PC-9 (cell line): ENCODE measurements at regions not wholly inside any gene's neighbourhood (a gene's known extent, or its start where the extent isn't known, plus 50 kb on each side); places are given as distances from the start of the nearest gene placed in this dataset.

Source experiments
- CTCF ChIP-seq: fragments of 200-600 bp; sonication (generic); conservative IDR thresholded peaks from 2 replicates; pipeline ENCODE4 v1.6.1; 2017; ENCODE audit warnings: mixed run types, antibody characterized with exemption, mild to moderate bottlenecking, moderate library complexity
- EZH2 ChIP-seq: fragments of 200-600 bp; sonication (generic); IDR thresholded peaks from 2 replicates; pipeline ENCODE4 v1.8.0; 2017; ENCODE audit warnings: antibody characterized with exemption, low read depth

GRCh38 chr15:96186105-96186504 is 144.4 kb upstream of the NR2F2 start:
- TF ChIP-seq CTCF (no peak), EZH2 (no peak)
